Osteocyte (in vitro differentiated cells): ENCODE measurements at regions not wholly inside any gene's neighbourhood (a gene's known extent, or its start where the extent isn't known, plus 50 kb on each side); places are given as distances from the start of the nearest gene placed in this dataset.

Source experiments
- DNase-seq: peaks from one replicate; pipeline ENCODE4 v3.0.0; 2021; ENCODE audit warnings: mixed read lengths; ENCODE audit not compliant: unreplicated experiment; ENCODE audit errors: extremely low spot score
- H3K27ac Mint-ChIP-seq: one replicate; pipeline ENCODE4 v1.8.0; 2021; ENCODE audit warnings: mild to moderate bottlenecking, mixed read lengths; ENCODE audit not compliant: unreplicated experiment
- H3K27me3 Mint-ChIP-seq: one replicate; pipeline ENCODE4 v1.8.0; 2021; ENCODE audit warnings: mixed read lengths; ENCODE audit not compliant: unreplicated experiment
- H3K36me3 Mint-ChIP-seq: one replicate; pipeline ENCODE4 v1.8.0; 2021; ENCODE audit warnings: mixed read lengths; ENCODE audit not compliant: unreplicated experiment
- H3K4me1 Mint-ChIP-seq: one replicate; pipeline ENCODE4 v1.8.0; 2021; ENCODE audit warnings: mixed read lengths; ENCODE audit not compliant: unreplicated experiment
- H3K4me3 Mint-ChIP-seq: one replicate; pipeline ENCODE4 v1.8.0; 2021; ENCODE audit warnings: mild to moderate bottlenecking, moderate library complexity, mixed read lengths; ENCODE audit not compliant: unreplicated experiment
- H3K9me3 Mint-ChIP-seq: one replicate; pipeline ENCODE4 v1.8.0; 2021; ENCODE audit warnings: mixed read lengths; ENCODE audit not compliant: unreplicated experiment
- CTCF ChIP-seq: fragments of 200-600 bp; sonication (generic); IDR thresholded peaks from 2 replicates; pipeline ENCODE4 v1.5.0; 2021; ENCODE audit warnings: antibody characterized with exemption, mild to moderate bottlenecking, moderate library complexity

GRCh38 chr4:108367751-108368150 is 199.0 kb upstream of the LEF1 start:
- no peak overlapping the region for H3K4me3 Mint-ChIP-seq
- H3K4me1 Mint-ChIP-seq = no peaks in the 10 kb centered on the region
- no peaks in the 10 kb centered on the region for H3K9me3 Mint-ChIP-seq
- DNase-seq = no peak
- H3K36me3 Mint-ChIP-seq = no peaks in the 10 kb centered on the region
- no peak overlapping the region for H3K27ac Mint-ChIP-seq
- TF ChIP-seq CTCF = no peak
- peaks cover 33% of the 10 kb centered on the region for H3K27me3 Mint-ChIP-seq

- DNase-seq = no peak
- Mint-ChIP-seq H3K9me3 (no peaks in the 10 kb centered on the region), H3K4me1 (peaks cover 6% of the 10 kb centered on the region), H3K27ac (no peak overlapping the region), H3K4me3 (no peak overlapping the region), H3K36me3 (no peaks in the 10 kb centered on the region), H3K27me3 (peaks cover 28% of the 10 kb centered on the region)
- TF ChIP-seq CTCF = no peak
Observed at GRCh38 chr4:108366716-108367115, 198.0 kb upstream of the LEF1 start.

GRCh38 chr4:108365551-108365950 is 196.8 kb upstream of the LEF1 start:
- H3K9me3 Mint-ChIP-seq = no peaks in the 10 kb centered on the region
- TF ChIP-seq CTCF = no peak
- no peak overlapping the region for H3K4me3 Mint-ChIP-seq
- DNase-seq = no peak
- H3K4me1 Mint-ChIP-seq = peaks cover 18% of the 10 kb centered on the region
- H3K27ac Mint-ChIP-seq = no peak overlapping the region
- H3K27me3 Mint-ChIP-seq = peaks cover 18% of the 10 kb centered on the region
- H3K36me3 Mint-ChIP-seq = no peaks in the 10 kb centered on the region

GRCh38 chr4:108361886-108362285 is 193.2 kb upstream of the LEF1 start:
- no peak overlapping the region for H3K4me3 Mint-ChIP-seq
- H3K4me1 Mint-ChIP-seq = peaks cover 26% of the 10 kb centered on the region
- TF ChIP-seq CTCF = no peak
- peak overlapping the region; percentile 76 for H3K27ac Mint-ChIP-seq
- H3K36me3 Mint-ChIP-seq = no peaks in the 10 kb centered on the region
- no peak for DNase-seq
- peaks cover 5% of the 10 kb centered on the region for H3K27me3 Mint-ChIP-seq
- H3K9me3 Mint-ChIP-seq = no peaks in the 10 kb centered on the region

- Mint-ChIP-seq H3K36me3 (no peaks in the 10 kb centered on the region), H3K27ac (peak overlapping the region; percentile 76), H3K4me1 (peaks cover 26% of the 10 kb centered on the region), H3K9me3 (no peaks in the 10 kb centered on the region), H3K4me3 (no peak overlapping the region), H3K27me3 (peaks cover 3% of the 10 kb centered on the region)
- DNase-seq = no peak
- TF ChIP-seq CTCF = no peak
Observed at GRCh38 chr4:108361446-108361820, 192.7 kb upstream of the LEF1 start.
